GM19438 (cell line): ENCODE measurements at regions not wholly inside any gene's neighbourhood (a gene's known extent, or its start where the extent isn't known, plus 50 kb on each side); places are given as distances from the start of the nearest gene placed in this dataset.
A peak's percentile ranks its signal among the peaks of the same experiment; 100 is the strongest.
"Not testable (repeated sequence)": the region's sequence is repeated elsewhere in the genome, so short reads cannot be mapped to it uniquely, and the experiment has no call there.

Experiments used
- ATAC-seq: cut with Tn5 transposase; IDR thresholded peaks from one replicate; pipeline ENCODE4 v1.9.1; 2021; ENCODE audit warnings: low read depth; ENCODE audit not compliant: unreplicated experiment

- no peak for ATAC-seq
Measured at GRCh38 chr16:72604375-72604774, 432.4 kb upstream of the PMFBP1 start.

GRCh38 chr16:72602499-72602898 is 430.5 kb upstream of the PMFBP1 start:
- no peak for ATAC-seq

DNA sequence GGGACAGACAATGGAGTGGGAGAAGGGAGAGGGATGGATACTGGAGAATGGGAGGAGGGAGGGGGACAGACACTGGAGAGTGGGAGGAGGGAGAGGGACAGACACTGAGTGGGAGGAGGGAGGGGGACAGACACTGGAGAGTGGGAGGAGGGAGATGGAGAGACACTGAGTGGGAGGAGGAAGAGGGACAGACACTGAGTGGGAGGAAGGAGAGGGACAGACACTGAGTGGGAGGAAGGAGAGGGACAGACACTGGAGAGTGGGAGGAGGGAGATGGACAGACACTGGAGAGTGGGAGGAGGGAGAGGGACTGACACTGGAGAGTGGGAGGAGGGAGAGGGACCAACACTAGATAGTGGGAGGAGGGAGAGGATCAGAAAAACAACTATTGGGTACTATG is 426.7 kb upstream of the PMFBP1 start:
- ATAC-seq: no peak

DNA sequence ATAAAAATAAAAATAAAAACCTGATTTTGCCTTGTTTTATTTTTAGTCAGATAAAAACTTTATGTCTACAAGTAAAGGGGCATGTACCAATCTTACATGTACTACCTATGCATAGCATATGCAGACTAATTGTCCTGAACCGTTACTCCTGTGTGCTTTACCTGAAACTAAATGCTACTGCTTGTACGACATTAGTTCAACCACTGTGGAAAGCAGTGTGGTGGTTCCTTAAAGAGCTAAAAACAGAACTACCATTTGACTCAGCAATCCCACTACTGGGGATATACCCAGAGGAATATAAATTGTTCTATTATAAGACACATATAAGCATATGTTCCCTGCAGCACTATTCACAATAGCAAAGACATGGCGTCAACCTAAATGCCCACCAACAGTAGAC is 426.0 kb upstream of the PMFBP1 start:
- ATAC-seq: no peak

GRCh38 chr16:72596373-72596772 is 424.4 kb upstream of the PMFBP1 start:
- no peak for ATAC-seq

DNA sequence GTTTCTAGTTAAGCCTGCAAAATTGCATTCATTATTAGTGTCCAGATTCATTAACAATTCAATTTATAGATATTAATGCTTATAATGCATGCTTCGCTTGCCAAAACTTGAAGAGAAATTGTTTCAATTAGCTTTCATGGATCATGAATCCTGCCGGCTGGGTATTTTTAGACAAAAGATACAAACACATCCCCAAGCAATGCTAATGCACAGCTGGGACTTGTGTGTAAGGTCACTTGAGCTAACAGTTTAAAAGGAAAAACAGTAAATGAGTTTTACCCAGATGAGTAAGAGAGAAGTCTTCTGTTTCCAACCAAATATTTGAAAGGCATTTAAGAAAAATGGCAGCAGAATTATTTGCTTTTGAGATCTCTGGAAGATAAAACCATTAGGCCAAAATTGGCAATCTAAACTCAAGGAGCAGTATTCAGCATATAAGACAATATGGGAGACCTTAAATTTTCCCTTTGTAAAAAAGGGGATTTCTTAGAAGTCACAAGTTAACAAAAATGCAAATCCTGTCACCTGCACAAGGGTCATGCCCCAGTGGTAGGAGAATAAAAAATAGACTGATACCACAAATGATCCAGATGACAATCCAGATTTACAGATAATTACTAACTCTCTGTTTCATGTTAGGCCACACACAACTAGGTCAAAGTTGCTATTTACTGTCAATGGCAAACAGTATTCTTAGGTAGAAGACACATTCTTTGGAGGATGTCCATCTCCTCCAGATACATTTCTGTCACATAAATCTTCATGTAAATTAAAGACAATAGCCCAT is 418.4 kb upstream of the PMFBP1 start:
- ATAC-seq: peak; percentile 63

DNA sequence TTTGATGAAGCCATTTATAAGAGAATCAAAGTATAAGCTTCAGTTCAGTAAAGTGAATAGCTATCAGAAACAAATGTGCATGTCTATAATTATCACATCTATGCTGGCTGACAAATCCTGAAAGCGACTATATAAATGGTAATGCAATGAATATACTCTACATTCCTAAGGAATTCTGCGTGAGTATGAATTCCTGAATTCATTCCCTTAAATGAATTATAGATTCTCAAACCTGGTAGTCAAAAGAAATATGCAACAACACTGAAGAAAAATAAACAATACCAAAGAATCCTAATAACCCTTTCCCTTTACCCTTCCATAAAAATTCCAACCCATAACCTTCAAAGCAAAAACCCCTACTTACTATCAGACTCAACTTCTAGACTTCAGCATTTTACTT is 416.6 kb upstream of the PMFBP1 start:
- no peak for ATAC-seq

DNA sequence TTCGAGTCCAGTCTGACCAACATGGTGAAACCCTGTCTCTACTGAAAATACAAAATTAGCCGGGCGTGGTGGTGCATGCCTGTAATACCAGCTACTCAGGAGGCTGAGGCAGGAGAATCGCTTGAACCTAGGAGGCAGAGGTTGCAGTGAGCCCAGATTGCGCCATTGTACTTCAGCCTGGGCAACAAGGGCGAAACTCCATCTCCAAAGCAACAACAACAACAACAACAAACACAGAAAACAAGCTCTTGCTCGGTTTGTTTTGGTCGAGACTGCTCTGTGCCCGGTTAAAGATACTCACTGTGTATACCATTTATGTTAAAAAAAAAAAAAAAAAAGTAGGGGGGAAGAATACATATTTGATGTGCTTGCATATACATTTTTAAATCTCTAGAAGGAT is 406.1 kb upstream of the PMFBP1 start:
- not testable (repeated sequence) for ATAC-seq

- ATAC-seq: no peak
Measured at GRCh38 chr16:72576189-72576588, 404.2 kb upstream of the PMFBP1 start.

GRCh38 chr16:72569677-72570076 is 397.7 kb upstream of the PMFBP1 start:
- no peak for ATAC-seq

DNA sequence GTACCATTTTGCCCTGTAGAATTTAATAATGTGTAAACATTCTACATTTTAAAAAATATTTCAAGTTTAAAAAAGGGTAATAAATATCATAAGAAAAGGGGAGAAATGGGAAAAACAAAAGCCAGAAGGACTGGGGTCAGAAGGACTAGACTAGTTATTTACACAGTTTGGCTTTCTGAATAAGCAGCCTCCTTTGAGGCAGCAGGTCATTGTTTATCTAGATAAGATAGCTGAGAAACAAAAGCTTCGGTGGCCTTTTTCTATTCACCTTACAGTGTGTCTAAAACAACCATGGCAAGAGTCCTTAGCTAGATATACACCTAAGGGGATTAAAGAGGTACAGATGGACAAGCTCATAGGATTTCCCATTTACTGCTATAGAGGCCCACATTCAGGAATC is 396.5 kb upstream of the PMFBP1 start:
- no peak for ATAC-seq

GRCh38 chr16:72566174-72566573 is 394.2 kb upstream of the PMFBP1 start:
- no peak for ATAC-seq

DNA sequence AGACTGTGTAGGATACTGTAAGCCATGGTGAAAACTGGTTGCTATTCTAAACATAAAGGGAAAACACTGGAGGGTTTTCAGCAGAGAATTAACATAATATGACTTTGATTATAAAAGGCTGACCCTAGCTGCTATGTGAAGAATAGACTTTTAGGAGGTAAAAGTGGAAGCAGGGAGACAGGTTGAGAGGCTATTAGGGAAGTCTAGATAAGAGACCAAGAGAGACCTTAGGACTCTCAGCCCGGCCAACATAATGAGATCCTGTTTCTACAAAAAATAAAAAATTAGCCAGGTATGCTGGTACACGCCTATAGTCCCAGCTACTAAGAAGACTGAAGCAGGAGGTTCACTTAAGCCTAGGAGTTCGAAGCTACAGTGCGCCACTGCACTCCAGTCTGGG is 393.2 kb upstream of the PMFBP1 start:
- no peak for ATAC-seq

DNA sequence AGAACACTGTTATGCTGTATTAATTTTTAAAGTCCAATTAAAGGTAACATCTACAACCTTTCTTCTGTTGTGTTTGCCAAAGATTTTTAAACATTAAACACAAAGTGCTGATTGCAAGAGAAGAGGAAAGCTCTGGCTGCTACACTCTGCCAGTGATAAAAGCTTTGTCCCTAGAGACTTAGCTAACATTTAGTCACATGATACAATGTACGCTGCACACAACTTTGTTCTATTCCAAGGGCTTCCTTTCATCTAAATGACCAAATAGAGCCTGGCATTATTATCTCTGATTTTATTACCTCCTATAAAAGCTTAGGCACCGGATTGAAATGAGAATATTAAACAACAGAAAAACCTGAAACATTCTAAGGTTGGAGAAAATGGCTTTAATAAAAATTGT is 388.7 kb upstream of the PMFBP1 start:
- no peak for ATAC-seq

DNA sequence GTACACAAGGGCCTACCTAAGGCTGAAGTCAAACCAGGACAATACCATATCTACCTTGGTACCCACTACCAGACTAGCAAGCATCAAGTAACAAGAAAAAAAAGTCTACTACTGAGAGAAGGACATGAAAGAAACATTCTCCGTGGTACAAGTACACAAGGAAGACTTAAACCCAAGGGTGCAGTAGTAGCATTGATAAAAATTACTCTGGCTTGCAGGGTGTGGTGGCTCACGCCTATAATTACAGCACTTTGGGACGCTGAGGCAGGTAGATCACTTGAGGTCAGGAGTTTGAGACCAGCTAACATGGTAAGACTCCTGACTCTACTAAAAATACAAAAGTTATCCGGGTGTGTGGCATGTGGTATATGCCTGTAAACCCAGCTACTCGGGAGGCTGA is 386.5 kb upstream of the PMFBP1 start:
- no peak for ATAC-seq

GRCh38 chr16:72554935-72555334 is 383.0 kb upstream of the PMFBP1 start:
- no peak for ATAC-seq

- no peak for ATAC-seq
Measured at GRCh38 chr16:72552654-72553053, 380.7 kb upstream of the PMFBP1 start.

DNA sequence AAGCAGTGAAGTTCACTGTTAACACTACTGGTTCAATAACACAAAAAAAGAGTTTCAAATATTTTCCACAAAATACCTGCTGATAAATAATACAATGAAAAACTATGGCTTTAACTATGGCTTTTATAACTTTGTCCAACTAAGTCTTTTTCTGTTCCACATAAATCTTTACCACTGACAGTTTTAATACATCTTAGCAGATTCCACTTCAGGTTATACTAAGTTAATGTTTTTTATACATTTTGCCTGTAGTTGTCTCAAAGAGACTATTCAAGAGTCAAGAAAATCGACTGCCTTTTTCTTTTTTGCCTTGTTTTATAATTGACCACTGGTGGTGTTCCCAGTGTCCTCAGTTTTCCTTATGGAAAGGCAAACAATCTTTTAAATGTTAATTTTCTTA is 379.7 kb upstream of the PMFBP1 start:
- ATAC-seq: no peak

DNA sequence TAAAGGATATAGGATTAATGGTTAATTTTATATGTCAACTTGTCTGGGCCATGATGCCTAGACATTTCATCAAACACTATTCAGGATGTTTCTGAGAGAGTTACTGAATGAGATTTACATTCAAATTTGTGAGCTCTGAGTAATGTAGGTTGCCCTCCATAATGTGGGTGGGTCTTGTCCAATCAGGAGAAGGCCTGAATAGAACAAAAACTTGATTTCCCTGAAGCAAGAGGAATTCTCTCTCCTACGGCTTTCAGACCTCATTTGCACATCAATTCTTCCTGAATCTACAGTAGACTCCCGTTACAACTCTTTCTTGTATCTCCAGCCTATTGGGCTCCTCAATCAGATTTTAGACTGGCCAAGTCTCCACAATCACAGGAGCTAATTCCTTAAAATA is 377.9 kb upstream of the PMFBP1 start:
- ATAC-seq: no peak

DNA sequence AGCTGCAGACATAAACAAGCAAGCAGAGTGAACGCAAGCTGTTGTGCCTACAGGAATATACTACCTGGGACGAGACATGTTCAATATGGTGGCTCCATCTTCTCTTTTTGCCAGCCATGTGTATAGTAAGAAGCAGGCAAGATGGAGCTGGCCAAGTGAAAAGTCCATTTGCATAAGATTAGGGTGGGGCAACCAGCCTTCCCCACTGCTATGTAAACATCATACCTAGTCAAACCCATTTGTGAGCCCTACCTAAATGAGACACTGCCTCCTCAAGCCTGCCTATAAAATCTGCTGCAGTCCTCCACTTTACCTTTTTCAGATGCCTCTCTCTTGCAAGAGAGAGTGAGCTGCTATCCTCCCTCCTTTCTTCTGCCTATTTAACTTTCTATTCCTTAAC is 370.1 kb upstream of the PMFBP1 start:
- ATAC-seq: no peak

DNA sequence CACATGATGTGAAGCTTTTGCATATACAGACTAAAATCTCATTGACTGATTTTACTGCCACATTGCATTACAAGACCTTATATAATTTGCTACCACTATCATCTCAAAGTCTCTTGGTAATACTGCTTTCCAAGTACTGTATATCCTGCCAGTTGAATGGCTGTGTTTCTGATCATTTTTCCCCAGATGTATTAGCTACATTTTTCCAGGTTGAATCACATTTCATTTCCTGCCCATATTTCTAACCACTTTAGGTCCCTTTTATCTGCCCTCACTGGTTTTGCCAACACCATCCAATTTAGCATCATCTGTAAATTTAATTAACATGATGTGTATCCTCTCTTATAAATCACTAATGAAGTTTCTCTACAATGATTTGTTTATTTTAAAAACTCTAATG is 365.7 kb upstream of the PMFBP1 start:
- ATAC-seq: no peak

GRCh38 chr16:72536723-72537435 is 364.9 kb upstream of the PMFBP1 start:
- ATAC-seq: no peak
